ENCODE measurements at regions not wholly inside any gene's neighbourhood (a gene's known extent, or its start where the extent isn't known, plus 50 kb on each side); places are given as distances from the start of the nearest gene placed in this dataset.
"Not testable (repeated sequence)": the region's sequence is repeated elsewhere in the genome, so short reads cannot be mapped to it uniquely, and the experiment has no call there.

DNA sequence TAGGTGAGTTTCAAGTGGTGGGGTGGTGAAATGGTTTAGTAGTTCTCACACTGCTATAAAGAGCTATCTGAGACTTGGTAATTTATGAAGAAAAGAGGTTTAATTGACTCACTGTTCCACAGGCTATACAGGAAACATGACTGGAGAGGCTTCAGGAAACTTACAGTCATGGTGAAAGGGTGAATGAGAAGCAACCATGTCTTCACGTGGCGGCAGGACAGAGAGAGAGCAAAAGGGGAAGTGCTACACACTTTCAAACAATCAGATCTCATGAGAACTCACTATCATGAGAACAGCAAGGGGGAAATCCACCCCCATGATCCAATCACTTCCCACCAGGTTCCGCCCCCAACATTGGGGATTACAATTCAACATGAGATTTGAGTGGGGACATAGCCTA, 67.3 kb upstream of the KCNA1 start:
- not testable (repeated sequence) for TF ChIP-seq SUZ12 (IDR thresholded peaks at IDR 0.05); BHLHE40 (IDR thresholded peaks at IDR 0.05; ENCODE audit: borderline replicate concordance); ZNF384 (IDR thresholded peaks at IDR 0.05); FOXA1 (IDR thresholded peaks at IDR 0.05); SP1 (IDR thresholded peaks at IDR 0.05); FOXM1 (IDR thresholded peaks at IDR 0.05; ENCODE audit: borderline replicate concordance); NFRKB (IDR thresholded peaks at IDR 0.05); ARNT (IDR thresholded peaks at IDR 0.05); ELF4 (IDR thresholded peaks at IDR 0.05)
